Ecto neural progenitor cell (in vitro differentiated cells): ENCODE measurements at regions not wholly inside any gene's neighbourhood (a gene's known extent, or its start where the extent isn't known, plus 50 kb on each side); places are given as distances from the start of the nearest gene placed in this dataset.

Source experiments
- DNase-seq: peaks from one replicate; pipeline ENCODE4 v3.0.0-alpha.2; 2018; ENCODE audit warnings: low spot score

- no peak for DNase-seq
Measured at GRCh38 chr5:111004291-111004690, 67.2 kb upstream of the TSLP start.

GRCh38 chr5:111010783-111011182 lies 60.7 kb upstream of the TSLP start:
- DNase-seq = no peak

- DNase-seq = no peak
Measured at GRCh38 chr5:111013011-111013410, 58.5 kb upstream of the TSLP start.

- DNase-seq = no peak
Measured at GRCh38 chr5:111016801-111017200, 54.7 kb upstream of the TSLP start.

GRCh38 chr5:111017731-111018130 lies 53.8 kb upstream of the TSLP start:
- no peak for DNase-seq
